Prostate gland (tissue), 2 donors: ENCODE measurements at regions not wholly inside any gene's neighbourhood (a gene's known extent, or its start where the extent isn't known, plus 50 kb on each side); places are given as distances from the start of the nearest gene placed in this dataset.

Source experiments
- DNase-seq: peaks from one replicate; pipeline ENCODE4 v3.0.0-alpha.2; 2019; ENCODE audit warnings: low spot score
- H3K27ac ChIP-seq, 2 donors: fragments of 200-600 bp; sonication (generic); 2 replicates each; pipeline ENCODE4 v1.5.1; 2017 to 2019
- H3K27me3 ChIP-seq: fragments of 200-600 bp; sonication (generic); replicated peaks from 2 replicates; pipeline ENCODE4 v1.5.1; 2019; ENCODE audit not compliant: insufficient read depth
- H3K36me3 ChIP-seq, 2 donors: fragments of 200-600 bp; sonication (generic); 1 replicate in 1 of 2; 2 replicates in 1 of 2; pipeline versions ENCODE4 v1.5.1 to v1.8.1; 2017 to 2019
- H3K4me1 ChIP-seq: fragments of 200-600 bp; sonication (generic); replicated peaks from 2 replicates; pipeline ENCODE4 v1.5.1; 2019
- H3K4me3 ChIP-seq, 2 donors: fragments of 200-600 bp; sonication (generic); 2 replicates each; pipeline ENCODE4 v1.5.1; 2017 to 2019
- H3K9me3 ChIP-seq: fragments of 200-600 bp; sonication (generic); 2 replicates; pipeline ENCODE4 v1.5.1; 2017
- CTCF ChIP-seq, 4 experiments: fragments of 200-600 bp in 2 of 4; fragments of 450-650 bp in 2 of 4; sonication (generic) in 2 of 4; IDR thresholded peaks; 1 replicate in 3 of 4; 2 replicates in 1 of 4; pipeline ENCODE4 v1.5.1; 2016 to 2019; ENCODE audit warnings: antibody characterized with exemption in 4 of 4, mild to moderate bottlenecking in 2 of 4, moderate library complexity in 2 of 4
- POLR2A ChIP-seq: fragments of 450-650 bp; IDR thresholded peaks from one replicate; pipeline ENCODE4 v1.6.1; 2016; ENCODE audit warnings: antibody characterized with exemption, mild to moderate bottlenecking
- POLR2AphosphoS5 ChIP-seq: sonication (generic); formaldehyde crosslinking; IDR thresholded peaks from one replicate; pipeline ENCODE4 v1.6.1; 2017; ENCODE audit warnings: antibody characterized with exemption
- WGBS: methylation state at CpG from one replicate; pipeline ENCODE4 v1.1.5; 2018; 5-methylcytosine and 5-hydroxymethylcytosine counted together
- intact Hi-C: fragments of 100-400 bp; cut with DNase I; formaldehyde crosslinking; loops from one replicate; pipeline ENCODE4 v1.14.2; 2022

GRCh38 chr1:82218846-82219245, 418.1 kb downstream of the ADGRL2 start:
- whole genome bisulfite sequencing: 52% methylated on average over 2 of the region's 2 CpGs
- H3K27me3 ChIP-seq: no peaks in the 10 kb centered on the region

GRCh38 chr1:82215853-82216175, 415.1 kb downstream of the ADGRL2 start:
- H3K36me3 ChIP-seq: no peaks in the 10 kb centered on the region
- no peak overlapping the region for H3K27ac ChIP-seq
- intact Hi-C loops: no loop called here
- H3K4me1 ChIP-seq: no peaks in the 10 kb centered on the region
- TF ChIP-seq CTCF (IDR thresholded peaks at IDR 0.05) (no peak), POLR2AphosphoS5 (no peak), POLR2A (no peak)
- H3K4me3 ChIP-seq: no peak overlapping the region
- WGBS: 78% methylated on average over 2 of the region's 2 CpGs
- H3K27me3 ChIP-seq: no peaks in the 10 kb centered on the region
- no peak for DNase-seq
- no peaks in the 10 kb centered on the region for H3K9me3 ChIP-seq

More at GRCh38 chr1:82218846-82219245, 418.1 kb downstream of the ADGRL2 start:
- DNase-seq: no peak
- intact Hi-C loops: no loop called here
- no peak for TF ChIP-seq POLR2AphosphoS5
- TF ChIP-seq CTCF (IDR thresholded peaks at IDR 0.05): no peak
- no peak for TF ChIP-seq POLR2A
- H3K9me3 ChIP-seq: no peaks in the 10 kb centered on the region
- no peak overlapping the region for H3K27ac ChIP-seq
- H3K36me3 ChIP-seq: no peaks in the 10 kb centered on the region
- no peak overlapping the region for H3K4me3 ChIP-seq
- H3K4me1 ChIP-seq: no peaks in the 10 kb centered on the region

GRCh38 chr1:82215056-82215852, 414.5 kb downstream of the ADGRL2 start:
- 79% methylated on average over 11 of the region's 11 CpGs for WGBS
- intact Hi-C loops: no loop called here
- Histone ChIP-seq H3K4me1 (no peaks in the 10 kb centered on the region), H3K27ac (no peak overlapping the region), H3K4me3 (no peak overlapping the region), H3K27me3 (no peaks in the 10 kb centered on the region), H3K9me3 (no peaks in the 10 kb centered on the region), H3K36me3 (no peaks in the 10 kb centered on the region)
- DNase-seq: no peak
- TF ChIP-seq POLR2A (no peak), CTCF (IDR thresholded peaks at IDR 0.05) (no peak), POLR2AphosphoS5 (no peak)

- no peaks in the 10 kb centered on the region for H3K9me3 ChIP-seq
- H3K4me1 ChIP-seq: no peaks in the 10 kb centered on the region
- H3K36me3 ChIP-seq: no peaks in the 10 kb centered on the region
- TF ChIP-seq POLR2AphosphoS5 (no peak), CTCF (IDR thresholded peaks at IDR 0.05) (no peak), POLR2A (no peak)
- no peak overlapping the region for H3K27ac ChIP-seq
- H3K27me3 ChIP-seq: no peaks in the 10 kb centered on the region
- intact Hi-C loops: no loop called here
- no peak for DNase-seq
- no peak overlapping the region for H3K4me3 ChIP-seq
Measured at GRCh38 chr1:82214606-82215005, 413.9 kb downstream of the ADGRL2 start.

- Histone ChIP-seq H3K27me3 (no peaks in the 10 kb centered on the region), H3K36me3 (no peaks in the 10 kb centered on the region), H3K9me3 (no peaks in the 10 kb centered on the region), H3K4me3 (no peak overlapping the region), H3K27ac (no peak overlapping the region), H3K4me1 (no peaks in the 10 kb centered on the region)
- intact Hi-C loops: no loop called here
- no peak for DNase-seq
- 76% methylated on average over 3 of the region's 3 CpGs for WGBS
- TF ChIP-seq POLR2A: no peak
- TF ChIP-seq POLR2AphosphoS5: no peak
- TF ChIP-seq CTCF (IDR thresholded peaks at IDR 0.05): no peak
Measured at GRCh38 chr1:82197606-82198005, 396.9 kb downstream of the ADGRL2 start.
